ENCODE measurements at regions not wholly inside any gene's neighbourhood (a gene's known extent, or its start where the extent isn't known, plus 50 kb on each side); places are given as distances from the start of the nearest gene placed in this dataset.

DNA sequence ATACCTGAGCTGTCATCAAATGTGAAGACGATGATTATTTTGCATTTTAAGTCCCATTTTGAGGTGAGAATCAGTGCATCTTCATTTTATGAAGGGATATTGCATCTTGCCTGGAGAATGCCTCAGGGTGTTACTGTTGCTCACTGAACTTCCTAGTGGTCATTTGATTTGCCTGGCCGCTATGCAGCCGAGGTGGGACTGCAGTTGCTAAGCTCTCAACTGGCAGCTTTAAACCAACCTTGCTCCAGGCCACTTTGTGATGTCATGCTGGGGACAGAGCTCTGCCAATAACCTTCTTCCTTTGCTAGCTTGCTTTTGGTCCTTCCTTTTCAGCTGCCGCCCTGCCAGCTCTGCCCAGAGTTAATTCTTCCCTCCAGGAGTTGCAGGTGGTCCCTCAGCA, 409.4 kb upstream of the B3GAT1 start:
- Mint-ChIP-seq H3K9me3 (ENCODE audit: unreplicated experiment) (no peaks in the 10 kb centered on the region), H3K36me3 (ENCODE audit: low read depth, unreplicated experiment) (no peaks in the 10 kb centered on the region), H3K4me1 (ENCODE audit: low read depth, unreplicated experiment) (peaks cover 8% of the 10 kb centered on the region), H3K4me3 (ENCODE audit: unreplicated experiment) (no peak overlapping the region), H3K27me3 (ENCODE audit: low read depth, unreplicated experiment) (peaks cover 36% of the 10 kb centered on the region), H3K27ac (ENCODE audit: unreplicated experiment) (no peak overlapping the region)
- H4K20me1 ChIP-seq (ENCODE audit: insufficient read depth, low read length): no peaks in the 10 kb centered on the region
- no peaks in the 10 kb centered on the region for H3K9me3 ChIP-seq (ENCODE audit: insufficient read depth, low read depth, low read length)
- no peaks in the 10 kb centered on the region for H3K4me1 ChIP-seq (ENCODE audit: insufficient read depth, low read length)
- no peak overlapping the region for H2AFZ ChIP-seq (ENCODE audit: low read depth, low read length)
- no peak for TF ChIP-seq EZH2 (IDR thresholded peaks at IDR 0.05; ENCODE audit: insufficient read depth, low read length)
- H3K4me3 ChIP-seq (ENCODE audit: insufficient read depth, low read depth, low read length): no peak overlapping the region
- no peak for DNase-seq (ENCODE audit: low read depth)
- no peaks in the 10 kb centered on the region for H3K27me3 ChIP-seq (ENCODE audit: insufficient read depth, low read length)
- H3K9ac ChIP-seq (ENCODE audit: low read length): no peak overlapping the region
- no peaks in the 10 kb centered on the region for H3K36me3 ChIP-seq (ENCODE audit: insufficient read depth, low read length)
- no peak overlapping the region for H3K27ac ChIP-seq (ENCODE audit: low read depth, low read length)
- H3K79me2 ChIP-seq (ENCODE audit: insufficient read depth, low read length): no peaks in the 10 kb centered on the region
- no peak for FAIRE-seq
- H3K4me2 ChIP-seq (ENCODE audit: low read length): no peak overlapping the region

DNA sequence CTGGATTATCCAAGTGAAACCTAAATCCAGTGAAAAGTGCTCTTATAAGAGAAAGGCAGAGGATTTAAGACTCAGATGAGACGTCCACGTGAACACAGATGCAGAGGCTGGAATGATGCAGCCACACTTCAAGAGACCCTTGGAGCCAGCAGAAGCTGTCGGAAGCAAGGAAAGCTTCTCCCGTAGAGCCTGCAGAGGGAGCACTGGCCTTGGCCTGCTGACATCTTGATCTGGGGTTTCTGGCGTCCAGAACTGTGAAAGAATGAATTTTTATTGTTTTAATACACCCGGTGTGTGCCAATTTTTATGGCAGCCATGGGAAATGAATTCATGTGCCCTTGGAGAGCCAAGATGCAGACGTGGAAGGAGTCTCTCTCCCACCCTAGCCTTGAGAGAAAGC, 407.0 kb upstream of the B3GAT1 start:
- Histone ChIP-seq H4K20me1 (ENCODE audit: insufficient read depth, low read length) (no peaks in the 10 kb centered on the region), H3K27ac (ENCODE audit: low read depth, low read length) (no peak overlapping the region), H3K9ac (ENCODE audit: low read length) (no peak overlapping the region), H2AFZ (ENCODE audit: low read depth, low read length) (no peak overlapping the region), H3K4me1 (ENCODE audit: insufficient read depth, low read length) (no peaks in the 10 kb centered on the region), H3K9me3 (ENCODE audit: insufficient read depth, low read depth, low read length) (no peaks in the 10 kb centered on the region), H3K79me2 (ENCODE audit: insufficient read depth, low read length) (no peaks in the 10 kb centered on the region), H3K4me3 (ENCODE audit: insufficient read depth, low read depth, low read length) (no peak overlapping the region), H3K27me3 (ENCODE audit: insufficient read depth, low read length) (no peaks in the 10 kb centered on the region), H3K4me2 (ENCODE audit: low read length) (no peak overlapping the region), H3K36me3 (ENCODE audit: insufficient read depth, low read length) (no peaks in the 10 kb centered on the region)
- no peaks in the 10 kb centered on the region for H3K36me3 Mint-ChIP-seq (ENCODE audit: low read depth, unreplicated experiment)
- peaks cover 8% of the 10 kb centered on the region for H3K4me1 Mint-ChIP-seq (ENCODE audit: low read depth, unreplicated experiment)
- DNase-seq (ENCODE audit: low read depth): no peak
- H3K27ac Mint-ChIP-seq (ENCODE audit: unreplicated experiment): no peak overlapping the region
- peaks cover 33% of the 10 kb centered on the region for H3K27me3 Mint-ChIP-seq (ENCODE audit: low read depth, unreplicated experiment)
- no peak for FAIRE-seq
- H3K4me3 Mint-ChIP-seq (ENCODE audit: unreplicated experiment): no peak overlapping the region
- TF ChIP-seq, protein P1, sequence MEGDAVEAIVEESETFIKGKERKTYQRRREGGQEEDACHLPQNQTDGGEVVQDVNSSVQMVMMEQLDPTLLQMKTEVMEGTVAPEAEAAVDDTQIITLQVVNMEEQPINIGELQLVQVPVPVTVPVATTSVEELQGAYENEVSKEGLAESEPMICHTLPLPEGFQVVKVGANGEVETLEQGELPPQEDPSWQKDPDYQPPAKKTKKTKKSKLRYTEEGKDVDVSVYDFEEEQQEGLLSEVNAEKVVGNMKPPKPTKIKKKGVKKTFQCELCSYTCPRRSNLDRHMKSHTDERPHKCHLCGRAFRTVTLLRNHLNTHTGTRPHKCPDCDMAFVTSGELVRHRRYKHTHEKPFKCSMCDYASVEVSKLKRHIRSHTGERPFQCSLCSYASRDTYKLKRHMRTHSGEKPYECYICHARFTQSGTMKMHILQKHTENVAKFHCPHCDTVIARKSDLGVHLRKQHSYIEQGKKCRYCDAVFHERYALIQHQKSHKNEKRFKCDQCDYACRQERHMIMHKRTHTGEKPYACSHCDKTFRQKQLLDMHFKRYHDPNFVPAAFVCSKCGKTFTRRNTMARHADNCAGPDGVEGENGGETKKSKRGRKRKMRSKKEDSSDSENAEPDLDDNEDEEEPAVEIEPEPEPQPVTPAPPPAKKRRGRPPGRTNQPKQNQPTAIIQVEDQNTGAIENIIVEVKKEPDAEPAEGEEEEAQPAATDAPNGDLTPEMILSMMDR (IDR thresholded peaks at IDR 0.05; ENCODE audit: insufficient read depth, low read depth, low read length): no peak
- no peak for TF ChIP-seq EZH2 (IDR thresholded peaks at IDR 0.05; ENCODE audit: insufficient read depth, low read length)
- no peaks in the 10 kb centered on the region for H3K9me3 Mint-ChIP-seq (ENCODE audit: unreplicated experiment)

GRCh38 chr11:134818516-134818915, 406.5 kb upstream of the B3GAT1 start:
- H3K36me3 Mint-ChIP-seq (ENCODE audit: low read depth, unreplicated experiment): no peaks in the 10 kb centered on the region
- no peak overlapping the region for H3K4me3 ChIP-seq (ENCODE audit: insufficient read depth, low read depth, low read length)
- H3K4me3 Mint-ChIP-seq (ENCODE audit: unreplicated experiment): no peak overlapping the region
- H3K27me3 Mint-ChIP-seq (ENCODE audit: low read depth, unreplicated experiment): peaks cover 32% of the 10 kb centered on the region
- H3K4me1 ChIP-seq (ENCODE audit: insufficient read depth, low read length): no peaks in the 10 kb centered on the region
- H3K27me3 ChIP-seq (ENCODE audit: insufficient read depth, low read length): no peaks in the 10 kb centered on the region
- DNase-seq (ENCODE audit: low read depth): no peak
- H3K27ac Mint-ChIP-seq (ENCODE audit: unreplicated experiment): peak overlapping the region; percentile 21
- no peak overlapping the region for H2AFZ ChIP-seq (ENCODE audit: low read depth, low read length)
- H3K4me2 ChIP-seq (ENCODE audit: low read length): no peak overlapping the region
- H3K9me3 ChIP-seq (ENCODE audit: insufficient read depth, low read depth, low read length): no peaks in the 10 kb centered on the region
- H3K27ac ChIP-seq (ENCODE audit: low read depth, low read length): no peak overlapping the region
- no peak for TF ChIP-seq EZH2 (IDR thresholded peaks at IDR 0.05; ENCODE audit: insufficient read depth, low read length)
- TF ChIP-seq, protein P1 (IDR thresholded peaks at IDR 0.05; ENCODE audit: insufficient read depth, low read depth, low read length): no peak
- no peaks in the 10 kb centered on the region for H4K20me1 ChIP-seq (ENCODE audit: insufficient read depth, low read length)
- H3K79me2 ChIP-seq (ENCODE audit: insufficient read depth, low read length): no peaks in the 10 kb centered on the region
- H3K4me1 Mint-ChIP-seq (ENCODE audit: low read depth, unreplicated experiment): peaks cover 8% of the 10 kb centered on the region
- no peaks in the 10 kb centered on the region for H3K36me3 ChIP-seq (ENCODE audit: insufficient read depth, low read length)
- no peak overlapping the region for H3K9ac ChIP-seq (ENCODE audit: low read length)
- no peaks in the 10 kb centered on the region for H3K9me3 Mint-ChIP-seq (ENCODE audit: unreplicated experiment)
- no peak for FAIRE-seq

All from astrocyte (in vitro differentiated cells and primary cell).